ENCODE measurements at regions not wholly inside any gene's neighbourhood (a gene's known extent, or its start where the extent isn't known, plus 50 kb on each side); places are given as distances from the start of the nearest gene placed in this dataset.

GRCh38 chr11:104522650-104523049, 358.7 kb upstream of the PDGFD start:
- no peak for TF ChIP-seq CEBPB (IDR thresholded peaks at IDR 0.05)
- TF ChIP-seq TAF1 (IDR thresholded peaks at IDR 0.05; ENCODE audit: low read depth) = no peak
- no peak for TF ChIP-seq MAX (IDR thresholded peaks at IDR 0.05)
- no peak for TF ChIP-seq NFIC (IDR thresholded peaks at IDR 0.05)
